Thyroid gland (tissue), 4 donors: ENCODE measurements at regions not wholly inside any gene's neighbourhood (a gene's known extent, or its start where the extent isn't known, plus 50 kb on each side); places are given as distances from the start of the nearest gene placed in this dataset.

Source experiments
- POLR2A ChIP-seq, 2 donors: fragments of 450-650 bp; IDR thresholded peaks; one replicate each; pipeline ENCODE4 v1.6.1; 2017; ENCODE audit warnings: antibody characterized with exemption in 2 of 2, mild to moderate bottlenecking in 2 of 2, moderate library complexity in 1 of 2
- TF ChIP-seq, protein P1 (sequence below), 6 experiments: fragments of 200-600 bp in 3 of 6; fragments of 450-650 bp in 3 of 6; sonication (generic) in 3 of 6; IDR thresholded peaks; one replicate each; pipeline ENCODE4 v1.5.1; 2016 to 2019; ENCODE audit warnings: antibody characterized with exemption in 6 of 6, mild to moderate bottlenecking in 2 of 6, inconsistent platforms in 1 of 6, moderate library complexity in 1 of 6

DNA sequence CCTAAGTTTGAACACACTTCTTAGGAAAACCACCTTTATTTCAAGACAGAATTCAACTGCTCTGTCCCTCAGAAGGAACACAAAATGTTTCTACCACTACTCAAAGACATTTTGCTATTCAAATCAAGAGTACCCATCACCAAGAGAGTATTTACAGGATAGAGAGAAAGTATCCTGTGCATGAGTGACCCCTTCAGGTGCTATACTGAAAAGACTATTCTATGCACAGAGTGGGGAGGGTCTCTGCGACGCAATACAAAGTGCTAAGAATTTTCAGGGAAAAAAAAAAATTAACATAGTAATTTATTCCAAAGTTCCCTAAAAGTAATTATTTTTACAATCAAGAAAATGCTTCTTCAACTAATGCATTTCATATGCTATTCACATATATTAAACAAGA lies 346.4 kb upstream of the FAM241A start:
- no peak for TF ChIP-seq POLR2A (IDR thresholded peaks at IDR 0.05)
- TF ChIP-seq, protein P1, sequence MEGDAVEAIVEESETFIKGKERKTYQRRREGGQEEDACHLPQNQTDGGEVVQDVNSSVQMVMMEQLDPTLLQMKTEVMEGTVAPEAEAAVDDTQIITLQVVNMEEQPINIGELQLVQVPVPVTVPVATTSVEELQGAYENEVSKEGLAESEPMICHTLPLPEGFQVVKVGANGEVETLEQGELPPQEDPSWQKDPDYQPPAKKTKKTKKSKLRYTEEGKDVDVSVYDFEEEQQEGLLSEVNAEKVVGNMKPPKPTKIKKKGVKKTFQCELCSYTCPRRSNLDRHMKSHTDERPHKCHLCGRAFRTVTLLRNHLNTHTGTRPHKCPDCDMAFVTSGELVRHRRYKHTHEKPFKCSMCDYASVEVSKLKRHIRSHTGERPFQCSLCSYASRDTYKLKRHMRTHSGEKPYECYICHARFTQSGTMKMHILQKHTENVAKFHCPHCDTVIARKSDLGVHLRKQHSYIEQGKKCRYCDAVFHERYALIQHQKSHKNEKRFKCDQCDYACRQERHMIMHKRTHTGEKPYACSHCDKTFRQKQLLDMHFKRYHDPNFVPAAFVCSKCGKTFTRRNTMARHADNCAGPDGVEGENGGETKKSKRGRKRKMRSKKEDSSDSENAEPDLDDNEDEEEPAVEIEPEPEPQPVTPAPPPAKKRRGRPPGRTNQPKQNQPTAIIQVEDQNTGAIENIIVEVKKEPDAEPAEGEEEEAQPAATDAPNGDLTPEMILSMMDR (IDR thresholded peaks at IDR 0.05) = peak in 3 of 6 experiments; percentile 20 to 23 (median 20)
